HG03280 (cell line): ENCODE measurements at regions not wholly inside any gene's neighbourhood (a gene's known extent, or its start where the extent isn't known, plus 50 kb on each side); places are given as distances from the start of the nearest gene placed in this dataset.

Experiments used
- ATAC-seq: cut with Tn5 transposase; IDR thresholded peaks from one replicate; pipeline ENCODE4 v1.9.1; 2021; ENCODE audit warnings: mild to moderate bottlenecking, moderate library complexity; ENCODE audit not compliant: unreplicated experiment

GRCh38 chr13:29908416-29909080, 58.1 kb upstream of the UBL3 start:
- no peak for ATAC-seq

DNA sequence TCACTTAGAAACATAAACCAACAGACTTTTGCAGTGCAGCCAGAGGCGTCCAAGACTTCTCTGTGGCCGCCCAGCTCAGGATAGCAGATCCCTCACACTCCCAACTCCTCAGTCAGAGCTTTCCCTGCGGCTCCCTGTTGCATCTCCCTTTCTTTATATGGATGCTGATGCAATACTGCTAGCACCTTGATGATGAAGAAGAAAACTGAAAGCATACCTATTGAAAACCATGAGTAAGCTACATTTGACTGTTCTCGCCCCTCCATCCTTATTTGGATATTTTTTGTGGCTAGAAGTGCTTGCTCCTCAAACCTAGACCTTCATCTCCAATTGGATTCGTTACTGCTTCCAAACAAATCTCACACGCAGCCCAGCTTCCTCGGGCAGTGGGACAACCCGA, 57.3 kb upstream of the UBL3 start:
- ATAC-seq = no peak

DNA sequence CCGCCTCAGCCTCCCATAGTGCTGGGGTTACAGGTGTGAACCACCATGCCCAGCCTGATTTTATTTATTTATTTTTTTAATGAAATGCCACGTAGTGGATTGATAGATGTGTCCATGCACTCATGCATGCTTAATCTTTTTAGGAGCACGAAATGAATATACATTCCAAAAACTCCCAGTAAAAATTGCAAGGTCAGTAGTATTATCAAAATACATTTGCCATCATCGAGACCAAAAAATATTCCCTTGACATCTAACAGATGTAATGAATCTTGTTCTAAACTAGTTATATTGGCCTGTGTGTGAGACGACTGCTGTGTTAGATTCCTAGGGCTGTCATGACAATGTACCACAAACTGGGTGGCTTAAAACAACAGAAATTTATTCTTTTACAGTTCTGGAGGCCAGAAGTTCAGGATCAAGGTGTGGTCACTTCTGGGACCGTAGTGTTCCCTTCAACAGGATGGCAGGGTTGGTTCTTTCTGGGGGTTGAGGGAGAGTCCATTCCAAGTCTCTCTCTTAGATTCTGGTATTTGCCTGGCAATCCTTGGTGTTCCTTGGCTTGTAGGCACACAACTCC, 56.1 kb upstream of the UBL3 start:
- no peak for ATAC-seq

- ATAC-seq = no peak
Observed at GRCh38 chr13:29905845-29906244, 55.4 kb upstream of the UBL3 start.

DNA sequence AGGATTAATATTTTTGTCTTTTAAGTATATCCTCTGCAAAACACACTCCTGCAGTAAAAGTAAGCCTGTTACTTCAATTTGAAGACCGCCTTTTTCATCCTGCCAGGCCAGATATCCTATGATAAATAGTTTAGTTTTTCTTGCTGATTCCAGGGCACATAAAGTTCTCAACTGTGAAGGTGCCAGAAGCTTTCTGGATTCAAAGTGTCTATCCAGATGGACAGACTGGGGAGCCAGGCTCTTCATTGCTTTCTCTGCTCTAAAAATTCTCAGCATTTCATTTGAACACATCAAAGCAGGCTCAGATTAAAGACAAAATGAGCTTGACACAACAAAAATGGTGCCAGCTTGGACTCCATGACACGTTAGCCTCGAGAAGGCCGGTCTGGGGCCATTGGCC, 53.6 kb upstream of the UBL3 start:
- ATAC-seq = no peak

GRCh38 chr13:29903543-29903942, 53.1 kb upstream of the UBL3 start:
- ATAC-seq = no peak

DNA sequence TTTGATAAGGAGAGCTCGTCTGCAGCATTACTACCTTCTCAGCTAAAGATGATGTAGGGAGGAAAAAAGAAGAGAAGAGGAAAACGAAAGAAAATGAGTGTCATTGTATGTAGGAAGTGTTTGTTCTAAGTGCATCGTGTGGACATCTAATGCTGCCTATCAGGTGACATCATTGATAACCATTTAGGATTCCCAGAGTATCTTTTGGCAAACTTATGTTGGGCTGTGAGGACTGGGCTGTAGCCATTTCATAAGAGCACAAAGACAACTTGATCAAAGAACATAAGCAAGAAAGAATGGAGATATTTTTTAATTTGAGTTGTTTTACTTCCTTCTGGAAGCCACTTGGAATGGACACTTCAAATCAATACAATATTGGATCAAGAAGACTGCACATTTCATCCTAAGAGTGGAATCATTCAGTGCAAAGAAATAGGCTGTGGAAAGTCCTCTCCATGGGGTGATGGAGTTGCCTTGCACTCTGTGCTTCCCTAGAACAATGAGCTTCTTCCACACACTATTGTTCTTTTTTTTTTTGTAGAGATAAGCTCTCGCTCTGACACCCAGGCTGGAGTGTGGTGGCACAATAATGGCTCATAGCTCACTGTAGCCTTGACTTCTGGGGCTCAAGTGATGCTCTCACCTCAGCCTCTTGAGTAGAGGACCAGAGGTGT, 52.4 kb upstream of the UBL3 start:
- no peak for ATAC-seq

GRCh38 chr13:29901710-29902631, 51.6 kb upstream of the UBL3 start:
- no peak for ATAC-seq
